SU-DHL-6 (cell line): ENCODE measurements at regions not wholly inside any gene's neighbourhood (a gene's known extent, or its start where the extent isn't known, plus 50 kb on each side); places are given as distances from the start of the nearest gene placed in this dataset.

Experiments
- H2AFZ ChIP-seq: fragments of 200-600 bp; sonication (generic); 2 replicates; pipeline ENCODE4 v1.6.1; 2014; ENCODE audit warnings: low read depth, mild to moderate bottlenecking, moderate library complexity, mixed read lengths, antibody characterized with exemption, low read length; ENCODE audit not compliant: severe bottlenecking
- H3F3A ChIP-seq: fragments of 200-600 bp; shearing (Covaris generic); 2 replicates; pipeline ENCODE4 v1.6.0; 2016; ENCODE audit warnings: antibody characterized with exemption, mild to moderate bottlenecking; ENCODE audit not compliant: insufficient read depth
- H3K27ac ChIP-seq: fragments of 200-600 bp; sonication (generic); 2 replicates; pipeline ENCODE4 v1.5.1; 2016; ENCODE audit warnings: low read depth, mild to moderate bottlenecking, low read length, moderate library complexity, mixed read lengths
- H3K27me3 ChIP-seq: fragments of 200-600 bp; sonication (generic), shearing (Covaris generic); 2 replicates; pipeline ENCODE4 v1.6.0; 2014; ENCODE audit warnings: mild to moderate bottlenecking, low read length
- H3K36me3 ChIP-seq: fragments of 200-600 bp; sonication (generic); 2 replicates; pipeline ENCODE4 v1.6.1; 2014; ENCODE audit warnings: mild to moderate bottlenecking, low read length, mixed read lengths
- H3K4me2 ChIP-seq: fragments of 300-600, 200-600 bp; shearing (Covaris generic), sonication (generic); 2 replicates; pipeline ENCODE4 v1.6.0; 2014; ENCODE audit warnings: low read length, low read depth, mild to moderate bottlenecking; ENCODE audit not compliant: poor library complexity, severe bottlenecking
- H3K4me3 ChIP-seq: fragments of 200-600 bp; sonication (generic); 2 replicates; pipeline ENCODE4 v1.5.1; 2014; ENCODE audit warnings: antibody characterized with exemption, low read length, mild to moderate bottlenecking, mixed read lengths; ENCODE audit not compliant: insufficient read depth, poor library complexity, severe bottlenecking
- H3K79me2 ChIP-seq: fragments of 200-600 bp; sonication (generic); 2 replicates; pipeline ENCODE4 v1.6.1; 2014; ENCODE audit warnings: mild to moderate bottlenecking, low read length, moderate library complexity; ENCODE audit not compliant: insufficient read depth
- H3K9ac ChIP-seq: fragments of 200-600 bp; sonication (generic); 2 replicates; pipeline ENCODE4 v1.7.0; 2014; ENCODE audit warnings: mild to moderate bottlenecking, low read length
- H3K9me2 ChIP-seq: fragments of 200-600 bp; sonication (generic); replicated peaks from 2 replicates; pipeline ENCODE4 v1.6.1; 2014; ENCODE audit warnings: low read length; ENCODE audit not compliant: insufficient read depth
- H3K9me3 ChIP-seq: fragments of 200-600 bp; sonication (generic); 2 replicates; pipeline ENCODE4 v1.6.1; 2014; ENCODE audit warnings: low read length, mixed read lengths; ENCODE audit not compliant: insufficient read depth
- H4K20me1 ChIP-seq: fragments of 200-600 bp; sonication (generic); 2 replicates; pipeline ENCODE4 v1.6.1; 2014; ENCODE audit warnings: low read depth, mild to moderate bottlenecking, antibody characterized with exemption, low read length, moderate library complexity, mixed read lengths
- EZH2phosphoT487 ChIP-seq: fragments of 200-600 bp; sonication (generic), shearing (Covaris generic); conservative IDR thresholded peaks from 2 replicates; pipeline ENCODE4 v1.6.1; 2018; ENCODE audit warnings: mild to moderate bottlenecking, antibody characterized with exemption, low read length, moderate library complexity, mixed read lengths
- TF ChIP-seq, protein P1 (sequence below): fragments of 200-600 bp; sonication (generic); IDR thresholded peaks from one replicate; pipeline ENCODE4 v1.5.1; 2017; ENCODE audit warnings: antibody characterized with exemption, mild to moderate bottlenecking, low read length, moderate library complexity; ENCODE audit not compliant: insufficient read depth, poor library complexity, severe bottlenecking

- Histone ChIP-seq H3K4me2 (no peak overlapping the region), H3K79me2 (no peaks in the 10 kb centered on the region), H3K27me3 (no peaks in the 10 kb centered on the region), H3K9me2 (no peaks in the 10 kb centered on the region), H3K9me3 (no peaks in the 10 kb centered on the region), H3F3A (no peaks in the 10 kb centered on the region), H2AFZ (no peak overlapping the region), H3K9ac (no peak overlapping the region), H4K20me1 (no peaks in the 10 kb centered on the region), H3K36me3 (no peaks in the 10 kb centered on the region), H3K27ac (no peak overlapping the region), H3K4me3 (no peak overlapping the region)
- no peak for TF ChIP-seq EZH2phosphoT487
- TF ChIP-seq, protein P1, sequence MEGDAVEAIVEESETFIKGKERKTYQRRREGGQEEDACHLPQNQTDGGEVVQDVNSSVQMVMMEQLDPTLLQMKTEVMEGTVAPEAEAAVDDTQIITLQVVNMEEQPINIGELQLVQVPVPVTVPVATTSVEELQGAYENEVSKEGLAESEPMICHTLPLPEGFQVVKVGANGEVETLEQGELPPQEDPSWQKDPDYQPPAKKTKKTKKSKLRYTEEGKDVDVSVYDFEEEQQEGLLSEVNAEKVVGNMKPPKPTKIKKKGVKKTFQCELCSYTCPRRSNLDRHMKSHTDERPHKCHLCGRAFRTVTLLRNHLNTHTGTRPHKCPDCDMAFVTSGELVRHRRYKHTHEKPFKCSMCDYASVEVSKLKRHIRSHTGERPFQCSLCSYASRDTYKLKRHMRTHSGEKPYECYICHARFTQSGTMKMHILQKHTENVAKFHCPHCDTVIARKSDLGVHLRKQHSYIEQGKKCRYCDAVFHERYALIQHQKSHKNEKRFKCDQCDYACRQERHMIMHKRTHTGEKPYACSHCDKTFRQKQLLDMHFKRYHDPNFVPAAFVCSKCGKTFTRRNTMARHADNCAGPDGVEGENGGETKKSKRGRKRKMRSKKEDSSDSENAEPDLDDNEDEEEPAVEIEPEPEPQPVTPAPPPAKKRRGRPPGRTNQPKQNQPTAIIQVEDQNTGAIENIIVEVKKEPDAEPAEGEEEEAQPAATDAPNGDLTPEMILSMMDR = no peak
Observed at GRCh38 chr2:221289389-221289788, 282.7 kb downstream of the EPHA4 start.

- Histone ChIP-seq H3K4me2 (no peak overlapping the region), H3K27me3 (no peaks in the 10 kb centered on the region), H3K79me2 (no peaks in the 10 kb centered on the region), H2AFZ (no peak overlapping the region), H3F3A (no peaks in the 10 kb centered on the region), H4K20me1 (no peaks in the 10 kb centered on the region), H3K9ac (no peak overlapping the region), H3K4me3 (no peak overlapping the region), H3K27ac (no peak overlapping the region), H3K9me3 (no peaks in the 10 kb centered on the region), H3K9me2 (no peaks in the 10 kb centered on the region), H3K36me3 (no peaks in the 10 kb centered on the region)
- TF ChIP-seq, protein P1 = no peak
- no peak for TF ChIP-seq EZH2phosphoT487
Observed at GRCh38 chr2:221289846-221290245, 282.3 kb downstream of the EPHA4 start.

GRCh38 chr2:221293949-221294742, 278.0 kb downstream of the EPHA4 start:
- TF ChIP-seq, protein P1 = no peak
- no peak for TF ChIP-seq EZH2phosphoT487
- no peak overlapping the region for H3K4me3 ChIP-seq
- H3K4me2 ChIP-seq = no peak overlapping the region
- no peaks in the 10 kb centered on the region for H3K9me2 ChIP-seq
- H3F3A ChIP-seq = no peaks in the 10 kb centered on the region
- H3K79me2 ChIP-seq = no peaks in the 10 kb centered on the region
- no peak overlapping the region for H3K27ac ChIP-seq
- no peaks in the 10 kb centered on the region for H3K36me3 ChIP-seq
- no peaks in the 10 kb centered on the region for H4K20me1 ChIP-seq
- H3K9me3 ChIP-seq = no peaks in the 10 kb centered on the region
- no peak overlapping the region for H2AFZ ChIP-seq
- no peaks in the 10 kb centered on the region for H3K27me3 ChIP-seq
- H3K9ac ChIP-seq = no peak overlapping the region
